ENCODE measurements at regions not wholly inside any gene's neighbourhood (a gene's known extent, or its start where the extent isn't known, plus 50 kb on each side); places are given as distances from the start of the nearest gene placed in this dataset.

GRCh38 chr2:45134014-45134413, 124.8 kb upstream of the SIX2 start:
- DNase-seq = no peak

DNA sequence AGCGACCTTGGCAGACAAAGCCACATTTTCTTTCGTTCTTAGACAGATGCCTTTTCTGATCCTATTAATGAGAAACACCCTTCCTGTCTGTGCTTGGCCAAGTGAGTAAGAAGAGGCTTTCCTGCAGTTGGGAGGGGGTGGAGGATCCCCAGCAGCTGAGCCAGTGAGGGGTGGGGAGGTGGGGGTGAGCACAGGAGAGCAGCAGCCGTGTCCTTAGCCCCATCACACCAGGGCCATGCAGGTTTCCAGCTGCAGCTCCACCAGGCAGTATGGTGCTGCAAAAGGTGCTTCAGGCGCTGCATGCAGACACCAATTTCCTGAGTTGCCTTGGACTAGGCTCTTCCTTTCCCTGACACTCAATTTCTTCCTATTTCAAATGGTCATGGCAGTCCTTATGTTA, 123.3 kb upstream of the SIX2 start:
- DNase-seq = no peak

DNA sequence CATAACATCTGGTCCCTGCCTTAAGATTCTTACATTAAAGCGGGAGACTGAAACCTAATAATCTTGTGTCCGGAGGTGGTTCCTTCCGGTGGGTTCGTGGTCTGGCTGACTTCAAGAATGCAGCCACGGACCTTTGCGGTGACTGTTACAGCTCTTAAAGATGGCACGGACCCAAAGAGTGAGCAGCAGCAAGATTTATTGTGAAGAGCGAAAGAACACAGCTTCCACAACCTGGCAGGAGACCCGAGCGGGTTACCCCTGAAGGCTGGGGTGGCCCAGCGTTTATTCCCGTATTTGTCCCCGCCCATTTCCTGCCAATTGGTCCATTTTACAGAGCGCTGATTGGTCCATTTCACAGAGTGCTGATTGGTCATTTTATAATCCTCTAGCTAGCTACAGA, 122.3 kb upstream of the SIX2 start:
- no peak for DNase-seq

DNA sequence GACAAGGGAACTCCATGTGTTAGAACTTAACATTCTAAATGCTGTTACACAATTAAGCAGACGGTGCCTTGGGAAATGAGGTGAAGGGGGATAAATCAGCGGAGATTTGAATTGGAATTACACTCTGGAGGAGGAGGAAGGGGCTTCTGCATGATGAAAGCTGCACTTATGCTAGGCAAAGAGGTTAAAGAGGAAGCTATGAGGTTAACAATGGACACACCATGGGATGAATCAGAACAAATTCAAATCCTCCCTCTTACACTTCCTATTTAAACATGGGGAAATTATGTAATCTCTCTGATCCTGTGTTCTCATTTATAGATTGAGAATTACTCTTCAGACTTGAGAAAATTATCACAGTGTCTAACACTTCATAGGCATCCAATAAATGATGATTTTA, 121.5 kb upstream of the SIX2 start:
- no peak for DNase-seq

GRCh38 chr2:45128580-45128997, 119.3 kb upstream of the SIX2 start:
- no peak for DNase-seq

DNA sequence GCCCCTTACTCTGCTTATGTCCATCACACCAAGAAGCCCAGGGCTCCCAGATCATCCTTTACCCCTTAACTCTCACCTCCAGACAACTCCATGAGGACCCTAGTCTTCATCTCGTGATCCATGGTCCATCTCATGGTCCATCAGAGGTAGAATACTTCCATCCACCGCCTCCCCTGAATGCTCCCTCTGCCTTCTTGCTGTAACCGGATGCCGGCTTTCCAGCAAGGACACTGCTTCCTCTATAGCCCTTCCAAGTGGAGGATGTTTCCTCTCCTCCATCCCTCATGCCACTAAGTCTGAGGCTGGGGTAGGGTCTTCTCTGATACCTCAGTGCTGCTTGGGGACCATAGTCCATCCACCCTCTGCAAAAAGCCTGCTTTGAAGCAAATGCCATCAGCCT, 118.6 kb upstream of the SIX2 start:
- no peak for DNase-seq

DNA sequence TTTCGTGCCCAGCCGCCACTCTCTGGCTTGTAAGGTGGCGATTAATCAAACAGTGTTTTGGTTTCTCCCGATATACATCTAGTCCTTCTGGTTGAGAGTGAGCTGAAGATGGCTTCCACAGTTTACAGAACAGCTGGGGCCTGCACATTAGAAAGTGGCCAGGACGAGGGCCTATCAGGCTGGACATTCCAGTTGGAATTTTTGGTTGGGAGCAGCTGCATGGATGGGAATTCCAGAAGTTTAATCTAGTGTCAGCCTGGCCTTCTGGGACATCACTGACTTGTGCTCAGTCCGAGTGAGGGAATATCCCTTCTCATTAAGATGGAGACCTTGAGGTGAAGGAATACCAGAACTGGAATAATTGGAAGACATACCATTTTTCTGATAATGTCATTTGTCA, 118.1 kb upstream of the SIX2 start:
- DNase-seq = no peak

DNA sequence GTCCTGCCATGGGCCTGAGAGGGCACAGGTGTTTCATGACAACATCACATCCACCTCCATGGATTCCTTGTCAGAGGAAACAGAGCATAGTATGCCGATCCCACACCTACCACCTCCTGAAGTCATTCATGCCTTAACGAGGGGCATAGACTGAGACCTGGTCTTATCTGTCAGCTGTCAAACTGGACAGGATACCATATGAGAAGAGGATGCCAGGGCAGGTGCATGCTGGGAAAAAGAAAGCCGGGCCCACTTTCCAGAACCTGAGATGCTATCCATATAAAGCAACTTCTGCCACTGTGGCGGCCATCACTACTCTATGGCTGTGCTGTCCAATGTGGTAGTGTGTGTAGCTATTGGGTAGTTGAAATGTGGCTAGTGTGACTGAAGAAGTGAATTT, 116.0 kb upstream of the SIX2 start:
- DNase-seq = no peak

- no peak for DNase-seq
These were observed 115.2 kb upstream of the SIX2 start for GRCh38 chr2:45124456-45124855.

GRCh38 chr2:45123521-45124191, 114.4 kb upstream of the SIX2 start:
- DNase-seq = no peak

DNA sequence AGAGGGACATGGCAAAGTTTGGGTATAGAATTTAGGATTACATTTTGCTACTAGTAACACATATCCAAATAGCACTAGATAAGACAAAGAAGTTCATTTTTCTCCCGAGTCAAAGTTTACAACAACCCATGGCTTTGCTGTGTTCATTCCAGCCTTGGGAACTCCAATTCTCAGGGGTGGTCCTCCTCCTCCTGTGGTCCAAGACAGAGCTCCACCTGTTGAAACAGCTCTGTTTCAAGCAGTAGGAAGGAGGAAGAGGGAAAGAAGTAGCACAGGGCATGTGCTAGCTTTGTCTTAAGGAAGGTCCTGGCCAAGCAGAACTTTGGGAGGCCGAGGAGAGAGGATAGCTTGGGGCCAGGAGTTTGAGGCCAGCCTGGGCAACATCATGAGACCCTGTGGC, 113.8 kb upstream of the SIX2 start:
- no peak for DNase-seq

- DNase-seq = no peak
These were observed 112.1 kb upstream of the SIX2 start for GRCh38 chr2:45121236-45121927.

- no peak for DNase-seq
These were observed 111.3 kb upstream of the SIX2 start for GRCh38 chr2:45120546-45120945.

DNA sequence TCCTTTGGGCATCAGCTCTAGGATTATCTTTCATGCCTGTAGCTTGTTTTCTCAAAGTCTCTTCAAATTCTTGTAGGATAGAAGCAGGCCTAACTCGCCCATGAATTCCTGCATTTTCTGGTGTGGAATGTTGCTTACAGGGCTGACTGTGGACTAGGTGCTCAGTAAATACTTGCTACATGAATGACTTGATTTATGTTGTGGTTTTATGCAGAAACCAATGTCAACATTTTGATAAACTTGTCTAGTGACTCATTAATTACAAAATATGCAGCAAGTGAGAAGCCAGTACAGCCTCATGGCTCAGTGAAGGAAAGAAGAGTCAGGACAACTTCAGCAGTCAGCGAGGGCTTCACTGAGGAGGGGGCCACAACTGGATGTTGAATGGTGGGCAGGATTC, 110.6 kb upstream of the SIX2 start:
- no peak for DNase-seq

GRCh38 chr2:45119038-45119437, 109.8 kb upstream of the SIX2 start:
- DNase-seq = no peak

GRCh38 chr2:45117383-45117782, 108.1 kb upstream of the SIX2 start:
- DNase-seq = no peak

DNA sequence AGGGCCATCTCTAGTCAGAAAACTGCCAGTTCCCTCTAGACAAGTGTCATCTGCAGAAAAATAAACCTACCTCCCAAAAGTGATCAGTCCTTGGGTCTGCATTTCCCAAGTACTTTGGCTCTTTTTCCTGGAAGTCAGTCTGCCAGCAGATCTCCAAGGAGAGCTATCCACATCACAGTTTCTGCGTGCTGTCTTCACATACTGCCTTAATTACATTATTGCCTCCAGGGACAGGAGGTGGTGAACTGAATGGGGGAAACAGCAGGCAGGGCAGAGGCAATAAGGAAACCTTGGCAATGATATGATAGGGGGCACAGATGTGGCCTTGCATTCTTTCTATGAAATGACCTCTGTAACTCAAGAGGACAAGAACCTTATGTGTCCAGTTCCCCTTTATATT, 105.9 kb upstream of the SIX2 start:
- no peak for DNase-seq

- no peak for DNase-seq
These were observed 105.1 kb upstream of the SIX2 start for GRCh38 chr2:45114221-45114955.

- DNase-seq = no peak
These were observed 103.5 kb upstream of the SIX2 start for GRCh38 chr2:45112750-45113149.

GRCh38 chr2:45105050-45105582, 95.9 kb upstream of the SIX2 start:
- DNase-seq = no peak

DNA sequence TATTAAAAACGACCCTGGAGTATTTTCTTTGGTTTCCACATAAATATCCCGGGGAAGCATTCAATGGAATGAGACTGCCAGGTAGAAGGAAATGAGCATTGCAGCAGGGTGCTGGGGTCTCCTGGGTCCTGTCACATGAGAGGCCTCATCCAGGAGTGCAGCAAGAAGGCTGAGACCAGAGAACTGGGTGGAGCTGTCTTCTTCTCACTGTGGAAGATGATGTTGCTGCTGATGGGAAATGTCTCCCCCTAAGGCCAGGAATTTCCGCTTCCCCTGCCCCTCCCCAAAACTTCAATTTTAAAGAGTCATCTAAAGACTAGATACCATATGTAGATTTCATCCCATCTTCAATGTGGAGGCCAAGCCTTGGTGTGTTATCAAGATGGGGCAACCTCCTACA, 95.2 kb upstream of the SIX2 start:
- DNase-seq = no peak

- DNase-seq = no peak
These were observed 94.4 kb upstream of the SIX2 start for GRCh38 chr2:45103351-45104345.

Measured in SW 1271 (cell line).